GM12875 (cell line): ENCODE measurements at regions not wholly inside any gene's neighbourhood (a gene's known extent, or its start where the extent isn't known, plus 50 kb on each side); places are given as distances from the start of the nearest gene placed in this dataset.

Source experiments
- H3K4me3 ChIP-seq: one replicate; pipeline ENCODE4 v1.5.1; 2011; ENCODE audit warnings: low read depth, low read length, control low read depth
- TF ChIP-seq, protein P1 (sequence below): IDR thresholded peaks from 2 replicates; pipeline ENCODE4 v1.5.1; 2011; ENCODE audit warnings: low read depth, mild to moderate bottlenecking, control low read depth, inconsistent platforms, low read length, moderate library complexity, borderline replicate concordance; ENCODE audit not compliant: insufficient read depth

GRCh38 chr21:18666725-18667124 is 263.1 kb upstream of the TMPRSS15 start:
- H3K4me3 ChIP-seq, result no peak overlapping the region
- TF ChIP-seq, protein P1, sequence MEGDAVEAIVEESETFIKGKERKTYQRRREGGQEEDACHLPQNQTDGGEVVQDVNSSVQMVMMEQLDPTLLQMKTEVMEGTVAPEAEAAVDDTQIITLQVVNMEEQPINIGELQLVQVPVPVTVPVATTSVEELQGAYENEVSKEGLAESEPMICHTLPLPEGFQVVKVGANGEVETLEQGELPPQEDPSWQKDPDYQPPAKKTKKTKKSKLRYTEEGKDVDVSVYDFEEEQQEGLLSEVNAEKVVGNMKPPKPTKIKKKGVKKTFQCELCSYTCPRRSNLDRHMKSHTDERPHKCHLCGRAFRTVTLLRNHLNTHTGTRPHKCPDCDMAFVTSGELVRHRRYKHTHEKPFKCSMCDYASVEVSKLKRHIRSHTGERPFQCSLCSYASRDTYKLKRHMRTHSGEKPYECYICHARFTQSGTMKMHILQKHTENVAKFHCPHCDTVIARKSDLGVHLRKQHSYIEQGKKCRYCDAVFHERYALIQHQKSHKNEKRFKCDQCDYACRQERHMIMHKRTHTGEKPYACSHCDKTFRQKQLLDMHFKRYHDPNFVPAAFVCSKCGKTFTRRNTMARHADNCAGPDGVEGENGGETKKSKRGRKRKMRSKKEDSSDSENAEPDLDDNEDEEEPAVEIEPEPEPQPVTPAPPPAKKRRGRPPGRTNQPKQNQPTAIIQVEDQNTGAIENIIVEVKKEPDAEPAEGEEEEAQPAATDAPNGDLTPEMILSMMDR, result no peak

DNA sequence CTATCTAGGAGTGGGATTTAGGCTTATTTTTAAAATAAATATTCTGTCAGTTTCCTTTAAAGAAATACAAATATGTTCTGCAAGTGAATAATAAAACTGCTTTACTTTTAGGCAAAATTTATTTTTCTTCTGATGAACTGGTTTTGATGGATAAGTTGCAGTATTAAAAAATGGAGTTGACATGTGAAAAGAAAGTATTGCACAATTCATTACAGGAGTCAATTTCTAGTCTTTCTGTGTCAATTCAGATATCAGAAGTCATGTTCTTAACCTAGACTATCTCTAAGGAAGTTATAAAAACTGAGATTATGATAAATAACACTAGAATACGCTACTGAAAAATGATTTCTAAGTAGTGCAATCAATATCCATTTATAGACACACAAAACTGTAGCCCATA is 270.2 kb upstream of the TMPRSS15 start:
- no peak overlapping the region for H3K4me3 ChIP-seq
- TF ChIP-seq, protein P1, result no peak

- no peak overlapping the region for H3K4me3 ChIP-seq
- TF ChIP-seq, protein P1, result no peak
Measured at GRCh38 chr21:18677632-18678031, 274.0 kb upstream of the TMPRSS15 start.

DNA sequence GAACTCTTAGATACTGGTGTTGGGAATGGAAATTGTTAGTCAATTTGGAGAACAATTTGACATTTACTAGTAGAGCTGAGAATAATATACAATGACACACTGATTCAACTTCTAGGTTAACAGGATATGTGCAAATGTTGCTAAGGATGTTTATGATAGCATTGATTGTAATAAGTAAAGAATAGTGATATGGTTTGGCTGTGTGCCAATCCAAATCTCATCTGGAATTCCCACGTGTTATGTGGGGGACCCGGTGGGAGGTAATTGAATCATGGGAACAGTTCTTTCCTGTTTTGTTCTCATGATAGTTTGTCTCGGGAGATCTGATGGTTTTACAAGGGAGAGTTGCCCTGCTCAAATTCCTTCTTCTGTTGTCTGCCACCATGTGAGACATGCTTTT is 302.4 kb upstream of the TMPRSS15 start:
- no peak overlapping the region for H3K4me3 ChIP-seq
- TF ChIP-seq, protein P1, result no peak

DNA sequence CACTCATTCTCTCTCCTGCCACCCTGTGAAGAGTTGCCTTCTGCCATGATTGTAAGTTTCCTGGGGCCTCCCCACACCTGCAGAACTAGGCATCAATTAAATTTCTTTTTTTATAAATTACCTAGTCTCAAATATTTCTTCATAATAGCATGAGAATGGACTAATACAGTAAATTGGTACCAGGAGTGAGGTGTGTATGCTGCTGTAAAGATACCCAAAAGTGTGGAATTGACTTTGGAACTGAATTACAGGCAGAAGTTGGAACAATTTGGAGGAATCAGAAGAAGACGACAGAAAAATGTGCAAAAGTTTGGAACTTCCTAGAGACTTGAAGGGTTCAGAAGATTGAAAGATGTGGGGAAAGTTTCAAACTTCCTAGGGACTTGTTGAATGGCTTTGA is 308.1 kb upstream of the TMPRSS15 start:
- TF ChIP-seq, protein P1, result no peak
- no peak overlapping the region for H3K4me3 ChIP-seq

GRCh38 chr21:18715606-18716005 is 312.0 kb upstream of the TMPRSS15 start:
- no peak overlapping the region for H3K4me3 ChIP-seq
- TF ChIP-seq, protein P1, result no peak

DNA sequence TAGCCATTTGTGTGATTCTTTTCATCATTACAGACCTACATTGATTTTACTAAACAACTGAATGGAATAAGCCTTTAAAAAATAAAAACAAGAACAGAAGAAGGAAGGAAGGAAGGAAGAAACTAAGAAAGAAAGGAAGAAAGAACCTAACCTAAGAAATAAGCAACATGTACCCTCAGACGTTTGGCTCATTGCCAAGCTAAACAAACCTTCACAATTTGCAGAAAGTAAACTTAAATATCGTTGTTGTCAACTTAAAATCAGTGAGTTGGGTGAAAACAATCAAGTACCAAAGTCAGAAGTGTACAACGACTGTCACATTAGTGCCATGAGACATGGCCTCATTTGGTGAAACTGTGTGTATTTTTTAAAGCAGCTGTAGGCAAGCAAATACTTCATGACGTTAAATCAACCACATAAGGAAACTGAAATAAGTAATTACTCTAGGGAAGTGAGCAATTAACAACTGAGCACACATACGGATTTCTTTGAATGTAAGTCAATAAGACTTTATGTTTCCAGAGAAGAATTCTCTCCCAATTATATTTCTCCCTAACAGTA is 313.1 kb upstream of the TMPRSS15 start:
- TF ChIP-seq, protein P1, result no peak
- H3K4me3 ChIP-seq, result no peak overlapping the region
